Spleen (tissue), 11 donors: ENCODE measurements at regions not wholly inside any gene's neighbourhood (a gene's known extent, or its start where the extent isn't known, plus 50 kb on each side); places are given as distances from the start of the nearest gene placed in this dataset.

Experiments
- DNase-seq: peaks from one replicate; pipeline ENCODE4 v3.0.0-alpha.2; 2020
- H3K27ac ChIP-seq, 8 donors: fragments of 200-600 bp; sonication (generic) in 7 of 8; 1 replicate in 4 of 8; 2 replicates in 4 of 8; pipeline versions ENCODE4 v1.5.0 to v1.8.0; 2016 to 2021; ENCODE audit warnings: inconsistent platforms in 4 of 8, mild to moderate bottlenecking in 4 of 8, moderate library complexity in 1 of 8
- H3K27me3 ChIP-seq, 7 donors: fragments of 200-600 bp; sonication (generic) in 6 of 7; replicated peaks in 1 of 7; 1 replicate in 4 of 7; 2 replicates in 3 of 7; pipeline versions ENCODE4 v1.5.0 to v1.8.0; 2016 to 2021; ENCODE audit warnings: inconsistent platforms in 3 of 7, mild to moderate bottlenecking in 1 of 7
- H3K36me3 ChIP-seq, 6 donors: fragments of 200-600 bp; sonication (generic) in 5 of 6; 1 replicate in 4 of 6; 2 replicates in 2 of 6; pipeline versions ENCODE4 v1.5.0 to v1.8.0; 2016 to 2021; ENCODE audit warnings: inconsistent platforms in 2 of 6
- H3K4me1 ChIP-seq, 6 donors: fragments of 200-600 bp; sonication (generic) in 5 of 6; 1 replicate in 3 of 6; 2 replicates in 3 of 6; pipeline versions ENCODE4 v1.5.0 to v1.8.0; 2016 to 2021; ENCODE audit warnings: inconsistent platforms in 3 of 6
- H3K4me3 ChIP-seq, 8 donors: fragments of 200-600 bp; sonication (generic) in 7 of 8; 1 replicate in 4 of 8; 2 replicates in 4 of 8; pipeline versions ENCODE4 v1.5.0 to v1.8.0; 2016 to 2021; ENCODE audit warnings: inconsistent platforms in 4 of 8, mild to moderate bottlenecking in 4 of 8, moderate library complexity in 2 of 8
- H3K9me3 ChIP-seq, 8 donors: fragments of 200-600 bp; sonication (generic) in 7 of 8; 1 replicate in 4 of 8; 2 replicates in 4 of 8; pipeline versions ENCODE4 v1.5.0 to v1.8.0; 2016 to 2021; ENCODE audit warnings: inconsistent platforms in 4 of 8
- CTCF ChIP-seq, 11 experiments: fragments of 200-600 bp in 7 of 11; fragments of 450-650 bp in 4 of 11; sonication (generic) in 4 of 11; IDR thresholded peaks in 8 of 11; conservative IDR thresholded peaks in 3 of 11; 1 replicate in 7 of 11; 2 replicates in 4 of 11; pipeline versions ENCODE4 v1.4.0 to v1.8.0; 2016 to 2021; ENCODE audit warnings: antibody characterized with exemption in 11 of 11, inconsistent platforms in 4 of 11, mild to moderate bottlenecking in 1 of 11
- POLR2A ChIP-seq, 3 donors: fragments of 450-650 bp; IDR thresholded peaks; one replicate each; pipeline ENCODE4 v1.5.1; 2017; ENCODE audit warnings: antibody characterized with exemption in 3 of 3, mild to moderate bottlenecking in 1 of 3
- POLR2AphosphoS5 ChIP-seq, 3 donors: sonication (generic); formaldehyde crosslinking; IDR thresholded peaks; one replicate each; pipeline ENCODE4 v1.5.1; 2017; ENCODE audit warnings: antibody characterized with exemption in 3 of 3
- WGBS, 5 donors: extraction: QIAGEN DNeasy Blood & Tissue Kit in 3 of 5; methylation state at CpG; one replicate each; pipeline versions ENCODE4 v1.1.5 to v1.1.7; 2013 to 2018; 5-methylcytosine and 5-hydroxymethylcytosine counted together
- intact Hi-C: fragments of 100-400 bp; cut with DNase I; formaldehyde crosslinking; loops from one replicate; pipeline ENCODE4 v1.15.0; 2023; ENCODE audit warnings: low total_unique reads
- donor health status: healthy with polysubstance abuse.
- donor health status: DM: no; HTN: no; CAD: no; lungs with moderate emphysema.
- donor health status: DM: no; HTN: no; CAD: no.
- donor health status: Bipolar disorder and iron deficiency.
- donor health status: healthy.
- donor health status: DM: no; HTN: no; CAD: no.
- donor health status: DM: yes; HTN: yes; CAD: no.

GRCh38 chr2:168392024-168392423 is 64.0 kb upstream of the CERS6 start:
- H3K27me3 ChIP-seq: no peaks in the 10 kb centered on the region
- H3K4me1 ChIP-seq: no peaks in the 10 kb centered on the region
- no peak overlapping the region for H3K4me3 ChIP-seq
- H3K9me3 ChIP-seq: no peaks in the 10 kb centered on the region
- intact Hi-C loops: no loop called here
- H3K36me3 ChIP-seq: no peaks in the 10 kb centered on the region
- H3K27ac ChIP-seq: no peak overlapping the region
- DNase-seq: no peak
- 58 to 72% (median 62%) methylated on average over 2 of the region's 2 CpGs for WGBS, 5 donors
- TF ChIP-seq POLR2A (IDR thresholded peaks at IDR 0.05) (no peak), CTCF (IDR thresholded peaks at IDR 0.05 in 8 of 11, conservative IDR thresholded peaks at IDR 0.05 in 3 of 11) (no peak), POLR2AphosphoS5 (IDR thresholded peaks at IDR 0.05) (no peak)

GRCh38 chr2:168392797-168393196 is 63.3 kb upstream of the CERS6 start:
- no peak overlapping the region for H3K4me3 ChIP-seq
- no peak for DNase-seq
- no peaks in the 10 kb centered on the region for H3K27me3 ChIP-seq
- intact Hi-C loops: no loop called here
- H3K27ac ChIP-seq: no peak overlapping the region
- H3K36me3 ChIP-seq: no peaks in the 10 kb centered on the region
- no peaks in the 10 kb centered on the region for H3K4me1 ChIP-seq
- TF ChIP-seq POLR2AphosphoS5 (IDR thresholded peaks at IDR 0.05): no peak
- no peak for TF ChIP-seq POLR2A (IDR thresholded peaks at IDR 0.05)
- no peak for TF ChIP-seq CTCF (IDR thresholded peaks at IDR 0.05 in 8 of 11, conservative IDR thresholded peaks at IDR 0.05 in 3 of 11)
- 92 to 99% (median 96%) methylated on average over 4 of the region's 4 CpGs for WGBS, 5 donors
- no peaks in the 10 kb centered on the region for H3K9me3 ChIP-seq

GRCh38 chr2:168394262-168394661 is 61.8 kb upstream of the CERS6 start:
- Histone ChIP-seq H3K4me1 (no peaks in the 10 kb centered on the region), H3K9me3 (no peaks in the 10 kb centered on the region), H3K4me3 (no peak overlapping the region), H3K27ac (no peak overlapping the region), H3K36me3 (no peaks in the 10 kb centered on the region), H3K27me3 (no peaks in the 10 kb centered on the region)
- TF ChIP-seq POLR2AphosphoS5 (IDR thresholded peaks at IDR 0.05) (no peak), CTCF (IDR thresholded peaks at IDR 0.05 in 8 of 11, conservative IDR thresholded peaks at IDR 0.05 in 3 of 11) (no peak), POLR2A (IDR thresholded peaks at IDR 0.05) (no peak)
- intact Hi-C loops: no loop called here
- DNase-seq: no peak

- no peaks in the 10 kb centered on the region for H3K4me1 ChIP-seq
- no peaks in the 10 kb centered on the region for H3K9me3 ChIP-seq
- no peak overlapping the region for H3K4me3 ChIP-seq
- DNase-seq: no peak
- no peaks in the 10 kb centered on the region for H3K36me3 ChIP-seq
- intact Hi-C loops: no loop called here
- no peak for TF ChIP-seq CTCF (IDR thresholded peaks at IDR 0.05 in 8 of 11, conservative IDR thresholded peaks at IDR 0.05 in 3 of 11)
- no peak for TF ChIP-seq POLR2A (IDR thresholded peaks at IDR 0.05)
- no peak for TF ChIP-seq POLR2AphosphoS5 (IDR thresholded peaks at IDR 0.05)
- no peaks in the 10 kb centered on the region for H3K27me3 ChIP-seq
- no peak overlapping the region for H3K27ac ChIP-seq
- 59 to 86% (median 75%) methylated on average over 2 of the region's 2 CpGs for WGBS, 5 donors
Observed at GRCh38 chr2:168396131-168396530, 59.9 kb upstream of the CERS6 start.
